K562 (cell line): ENCODE measurements at regions not wholly inside any gene's neighbourhood (a gene's known extent, or its start where the extent isn't known, plus 50 kb on each side); places are given as distances from the start of the nearest gene placed in this dataset.

Source experiments
- ATAC-seq: fragments of 200-7000 bp; cut with Tn5 transposase; 3 replicates; pipeline ENCODE4 v1.9.1; 2020; ENCODE audit warnings: moderate library complexity
- BruUV-seq: library from RNA; stranded (reverse); fragments of 400-500 nt; replicated peaks from 2 replicates; lab custom pipeline; 2021; lab: Mats Ljungman, UMichigan
- CTCF ChIA-PET: fragments of 300-600 bp; formaldehyde crosslinking; extraction: SDS; loops from one replicate; lab custom pipeline; 2021; ENCODE audit warnings: low intra/inter-chr PET ratio; lab: Yijun Ruan, JAX
- POLR2A ChIA-PET: fragments of 300-600, 350-650 bp; sonication (Branson Sonifier 250); formaldehyde crosslinking; extraction: SDS; loops from one replicate; lab custom pipeline; 2021; ENCODE audit warnings: antibody characterized with exemption, inconsistent platforms; lab: Yijun Ruan, JAX
- DNase-seq, 4 experiments: peaks; one replicate each; pipeline versions ENCODE4 v3.0.0 to v3.0.0-alpha.2; 2011 to 2018; ENCODE audit warnings: low spot score in 3 of 4, mixed read lengths in 3 of 4; ENCODE audit errors: extremely low read depth in 1 of 4
- FAIRE-seq: peaks from 2 replicates; lab custom pipeline; 2011; peaks lifted over from hg19 to GRCh38; lab: Jason Lieb, UNC
- H2AFZ ChIP-seq: 2 replicates; pipeline ENCODE4 v1.6.0; 2011; ENCODE audit warnings: low read depth, low read length, control low read depth, inconsistent platforms
- H3K27ac ChIP-seq: fragments of 200-600 bp; 3 replicates; pipeline ENCODE4 v1.8.0; 2011; ENCODE audit warnings: low read depth, mild to moderate bottlenecking, control low read depth, inconsistent platforms, low read length, moderate library complexity, mixed read lengths; ENCODE audit errors: extremely low read depth
- H3K27me3 ChIP-seq, 2 experiments: fragments of 300-600 bp in 1 of 2; 2 replicates in 1 of 2; 3 replicates in 1 of 2; pipeline versions ENCODE4 v1.6.0 to v1.8.0; 2011; ENCODE audit warnings: inconsistent platforms in 2 of 2, low read length in 2 of 2, mild to moderate bottlenecking in 1 of 2, mixed read lengths in 1 of 2, moderate library complexity in 1 of 2; ENCODE audit not compliant: control insufficient read depth in 2 of 2, insufficient read depth in 2 of 2
- H3K36me3 ChIP-seq: fragments of 300-600 bp; 3 replicates; pipeline ENCODE4 v1.8.0; 2011; ENCODE audit warnings: mild to moderate bottlenecking, low read length, inconsistent platforms; ENCODE audit not compliant: control insufficient read depth, insufficient read depth
- H3K4me1 ChIP-seq, 2 experiments: fragments of 200-600 bp in 1 of 2; replicated peaks in 1 of 2; 2 replicates in 1 of 2; 3 replicates in 1 of 2; pipeline versions ENCODE4 v1.5.1 to v1.8.0; 2011; ENCODE audit warnings: inconsistent platforms in 2 of 2, low read length in 2 of 2, mild to moderate bottlenecking in 1 of 2, mixed read lengths in 1 of 2, moderate library complexity in 1 of 2; ENCODE audit not compliant: control insufficient read depth in 2 of 2, insufficient read depth in 2 of 2
- H3K4me2 ChIP-seq: 2 replicates; pipeline ENCODE4 v1.6.1; 2011; ENCODE audit warnings: low read length, control low read depth, inconsistent platforms, mixed read lengths; ENCODE audit not compliant: insufficient read depth
- H3K4me3 ChIP-seq: fragments of 200-600 bp; sonication (generic), shearing (Covaris generic); 2 replicates; pipeline ENCODE4 v1.5.1; 2016; ENCODE audit warnings: control low read depth, inconsistent platforms
- H3K79me2 ChIP-seq: fragments of 200-600 bp; 3 replicates; pipeline ENCODE4 v1.8.0; 2011; ENCODE audit warnings: low read length, inconsistent platforms; ENCODE audit not compliant: control insufficient read depth, insufficient read depth
- H3K9ac ChIP-seq, 2 experiments: 2 replicates each; pipeline versions ENCODE4 v1.6.0 to v1.6.1; 2011; ENCODE audit warnings: low read depth in 2 of 2, low read length in 2 of 2, control low read depth in 1 of 2, inconsistent platforms in 1 of 2, mild to moderate bottlenecking in 1 of 2, mixed read lengths in 1 of 2; ENCODE audit not compliant: insufficient read depth in 1 of 2
- H3K9me1 ChIP-seq: one replicate; pipeline ENCODE4 v1.6.0; 2011; ENCODE audit warnings: inconsistent platforms, mild to moderate bottlenecking, low read length, moderate library complexity; ENCODE audit not compliant: control insufficient read depth, insufficient read depth
- H3K9me3 ChIP-seq: replicated peaks from 2 replicates; pipeline ENCODE4 v1.5.1; 2011; ENCODE audit warnings: low read depth, low read length, inconsistent platforms; ENCODE audit not compliant: control insufficient read depth, insufficient read depth
- H4K20me1 ChIP-seq: replicated peaks from 2 replicates; pipeline ENCODE4 v1.6.1; 2011; ENCODE audit warnings: low read length, inconsistent platforms, mixed read lengths; ENCODE audit not compliant: control insufficient read depth, insufficient read depth
- BHLHE40 ChIP-seq: IDR thresholded peaks from 2 replicates; pipeline ENCODE4 v1.6.1; 2011; ENCODE audit warnings: low read length, improper control_type of control experiment
- HLTF ChIP-seq: fragments of 450-650 bp; IDR thresholded peaks from 2 replicates; pipeline ENCODE4 v1.6.1; 2016
- TRIM28 ChIP-seq: fragments of 450-650 bp; IDR thresholded peaks from 2 replicates; pipeline ENCODE4 v1.6.1; 2017
- ZEB2 ChIP-seq: fragments of 450-650 bp; IDR thresholded peaks from 2 replicates; pipeline ENCODE4 v1.6.1; 2016
- ZNF431 ChIP-seq: sonication (generic); formaldehyde crosslinking; IDR thresholded peaks from 2 replicates; pipeline ENCODE4 v1.8.0; 2022; ENCODE audit warnings: mild to moderate bottlenecking, missing genetic modification reagents
- ZNF668 ChIP-seq: fragments of 250-450 bp; sonication (Bioruptor Pico); IDR thresholded peaks from 2 replicates; pipeline ENCODE4 v1.8.0; 2022; ENCODE audit warnings: mild to moderate bottlenecking, inconsistent platforms
- WGBS: fragments of 100-300 bp; shearing (Covaris generic); methylation state at CpG from one replicate; pipeline ENCODE4 v1.1.6; 2016; ENCODE audit warnings: low coverage, mixed read lengths; ENCODE audit not compliant: insufficient coverage; ENCODE audit errors: missing lambda C conversion rate; 5-methylcytosine and 5-hydroxymethylcytosine counted together
- in situ Hi-C: fragments of 300-500 bp; cut with MboI; formaldehyde crosslinking; loops from 4 replicates; pipeline ENCODE4 v1.15.0; 2018; ENCODE audit warnings: inconsistent platforms, mixed read lengths
- intact Hi-C: fragments of 100-400 bp; cut with micrococcal nuclease; formaldehyde crosslinking; loops from 2 replicates; pipeline ENCODE4 v1.14.2; 2022
- TF ChIP-seq, protein P1 (sequence below): fragments of 250-450 bp; sonication (Bioruptor Pico); IDR thresholded peaks from 2 replicates; pipeline ENCODE4 v1.8.0; 2021; ENCODE audit warnings: moderate library complexity, mild to moderate bottlenecking, inconsistent platforms
- TF ChIP-seq, protein P2 (sequence below): sonication (generic); formaldehyde crosslinking; IDR thresholded peaks from 2 replicates; pipeline ENCODE4 v1.8.1; 2023; ENCODE audit warnings: mild to moderate bottlenecking, missing genetic modification reagents
- TF ChIP-seq, protein P3 (sequence below), 2 experiments: fragments of 250-450 bp in 1 of 2; fragments of 450-650 bp in 1 of 2; sonication (Bioruptor Pico) in 1 of 2; IDR thresholded peaks; 2 replicates each; pipeline versions ENCODE4 v1.6.1 to v1.8.0; 2016 to 2021; ENCODE audit warnings: mild to moderate bottlenecking in 2 of 2, moderate library complexity in 2 of 2, missing compliant biosample characterization in 1 of 2, missing genetic modification characterization in 1 of 2

DNA sequence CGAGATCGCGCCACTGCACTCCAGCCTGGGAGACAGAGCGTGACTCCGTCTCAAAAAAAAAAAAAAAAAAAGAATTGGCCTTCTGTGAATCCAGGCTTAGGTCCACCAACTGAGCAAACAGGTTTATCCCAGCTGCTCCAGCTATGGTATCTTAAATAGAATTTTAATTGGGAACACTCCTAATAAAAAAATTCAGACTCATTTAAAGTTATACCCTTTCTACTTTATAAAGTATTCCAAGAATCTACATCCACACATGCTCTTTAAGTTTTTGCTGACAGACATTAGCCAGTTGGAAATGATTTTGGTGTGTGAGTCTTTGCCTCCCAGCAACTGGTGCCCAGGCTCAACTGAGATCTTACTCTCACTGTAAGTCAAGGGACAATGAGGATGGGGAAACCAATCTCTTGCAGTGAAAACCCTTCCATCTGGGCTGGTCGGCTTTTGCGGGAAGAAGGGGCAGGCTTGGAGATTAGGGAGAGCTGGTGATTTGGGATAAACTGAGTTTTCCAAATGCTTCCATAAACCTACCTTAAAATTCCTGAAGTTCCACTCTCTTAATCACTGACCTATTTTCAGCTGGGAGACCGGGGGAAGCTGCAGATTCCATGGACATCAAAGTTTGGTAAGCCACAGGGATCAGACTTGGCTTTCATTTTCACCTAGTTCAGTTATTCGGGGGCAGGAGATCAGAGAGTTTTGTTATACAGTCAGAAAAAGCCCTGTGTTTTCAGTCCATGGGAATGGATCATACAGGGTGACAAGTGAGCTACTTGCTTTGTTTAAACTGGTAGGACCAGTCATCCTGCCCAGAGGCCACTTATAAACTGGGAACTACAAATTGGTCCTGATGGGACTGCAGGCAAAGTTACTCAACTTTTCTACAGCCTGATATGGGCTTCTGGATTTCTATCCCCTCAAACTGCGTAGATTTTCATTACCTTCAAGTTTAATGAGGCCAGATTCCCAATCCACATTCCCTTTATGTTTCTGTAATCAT, 89.3 kb upstream of the ZNF746 start:
- Histone ChIP-seq H4K20me1 (no peaks in the 10 kb centered on the region), H3K36me3 (peaks cover 94% of the 10 kb centered on the region), H3K9me1 (no peaks in the 10 kb centered on the region), H3K4me3 (no peak overlapping the region), H3K27me3 (no peaks in the 10 kb centered on the region), H3K79me2 (no peaks in the 10 kb centered on the region), H3K9me3 (peaks cover 12% of the 10 kb centered on the region), H3K27ac (no peak overlapping the region), H3K9ac (no peak overlapping the region), H3K4me1 (no peaks in the 10 kb centered on the region), H3K4me2 (no peak overlapping the region), H2AFZ (no peak overlapping the region)
- in situ Hi-C loops, result no loop called here
- ChIA-PET POLR2A (interaction anchor here (0.8 kb wide), 1 partner anchor 46 kb away, joined by 4 read pairs; no protein-coding TSS in a partner anchor), CTCF (no interaction called here)
- 95% methylated on average over 5 of the region's 10 CpGs for WGBS
- TF ChIP-seq ZNF431 (no peak), HLTF (no peak), TRIM28 (no peak), ZEB2 (no peak), ZNF668 (no peak), BHLHE40 (no peak)
- TF ChIP-seq, protein P1, sequence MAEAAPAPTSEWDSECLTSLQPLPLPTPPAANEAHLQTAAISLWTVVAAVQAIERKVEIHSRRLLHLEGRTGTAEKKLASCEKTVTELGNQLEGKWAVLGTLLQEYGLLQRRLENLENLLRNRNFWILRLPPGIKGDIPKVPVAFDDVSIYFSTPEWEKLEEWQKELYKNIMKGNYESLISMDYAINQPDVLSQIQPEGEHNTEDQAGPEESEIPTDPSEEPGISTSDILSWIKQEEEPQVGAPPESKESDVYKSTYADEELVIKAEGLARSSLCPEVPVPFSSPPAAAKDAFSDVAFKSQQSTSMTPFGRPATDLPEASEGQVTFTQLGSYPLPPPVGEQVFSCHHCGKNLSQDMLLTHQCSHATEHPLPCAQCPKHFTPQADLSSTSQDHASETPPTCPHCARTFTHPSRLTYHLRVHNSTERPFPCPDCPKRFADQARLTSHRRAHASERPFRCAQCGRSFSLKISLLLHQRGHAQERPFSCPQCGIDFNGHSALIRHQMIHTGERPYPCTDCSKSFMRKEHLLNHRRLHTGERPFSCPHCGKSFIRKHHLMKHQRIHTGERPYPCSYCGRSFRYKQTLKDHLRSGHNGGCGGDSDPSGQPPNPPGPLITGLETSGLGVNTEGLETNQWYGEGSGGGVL, result no peak
- TF ChIP-seq, protein P2, sequence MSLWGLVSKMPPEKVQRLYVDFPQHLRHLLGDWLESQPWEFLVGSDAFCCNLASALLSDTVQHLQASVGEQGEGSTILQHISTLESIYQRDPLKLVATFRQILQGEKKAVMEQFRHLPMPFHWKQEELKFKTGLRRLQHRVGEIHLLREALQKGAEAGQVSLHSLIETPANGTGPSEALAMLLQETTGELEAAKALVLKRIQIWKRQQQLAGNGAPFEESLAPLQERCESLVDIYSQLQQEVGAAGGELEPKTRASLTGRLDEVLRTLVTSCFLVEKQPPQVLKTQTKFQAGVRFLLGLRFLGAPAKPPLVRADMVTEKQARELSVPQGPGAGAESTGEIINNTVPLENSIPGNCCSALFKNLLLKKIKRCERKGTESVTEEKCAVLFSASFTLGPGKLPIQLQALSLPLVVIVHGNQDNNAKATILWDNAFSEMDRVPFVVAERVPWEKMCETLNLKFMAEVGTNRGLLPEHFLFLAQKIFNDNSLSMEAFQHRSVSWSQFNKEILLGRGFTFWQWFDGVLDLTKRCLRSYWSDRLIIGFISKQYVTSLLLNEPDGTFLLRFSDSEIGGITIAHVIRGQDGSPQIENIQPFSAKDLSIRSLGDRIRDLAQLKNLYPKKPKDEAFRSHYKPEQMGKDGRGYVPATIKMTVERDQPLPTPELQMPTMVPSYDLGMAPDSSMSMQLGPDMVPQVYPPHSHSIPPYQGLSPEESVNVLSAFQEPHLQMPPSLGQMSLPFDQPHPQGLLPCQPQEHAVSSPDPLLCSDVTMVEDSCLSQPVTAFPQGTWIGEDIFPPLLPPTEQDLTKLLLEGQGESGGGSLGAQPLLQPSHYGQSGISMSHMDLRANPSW (CRISPR knock-in tag), result no peak
- TF ChIP-seq, protein P3, sequence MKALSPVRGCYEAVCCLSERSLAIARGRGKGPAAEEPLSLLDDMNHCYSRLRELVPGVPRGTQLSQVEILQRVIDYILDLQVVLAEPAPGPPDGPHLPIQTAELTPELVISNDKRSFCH (CRISPR knock-in tag; IDR thresholded peaks at IDR 0.05), result no peak
- TF ChIP-seq, protein P3 (tag; IDR thresholded peaks at IDR 0.05), result no peak
- ATAC-seq (no peak), FAIRE-seq (no peak), DNase-seq (no peak)
- intact Hi-C loops, result no loop called here
- no TSS peak for BruUV-seq
